ENCODE measurements at regions not wholly inside any gene's neighbourhood (a gene's known extent, or its start where the extent isn't known, plus 50 kb on each side); places are given as distances from the start of the nearest gene placed in this dataset.

DNA sequence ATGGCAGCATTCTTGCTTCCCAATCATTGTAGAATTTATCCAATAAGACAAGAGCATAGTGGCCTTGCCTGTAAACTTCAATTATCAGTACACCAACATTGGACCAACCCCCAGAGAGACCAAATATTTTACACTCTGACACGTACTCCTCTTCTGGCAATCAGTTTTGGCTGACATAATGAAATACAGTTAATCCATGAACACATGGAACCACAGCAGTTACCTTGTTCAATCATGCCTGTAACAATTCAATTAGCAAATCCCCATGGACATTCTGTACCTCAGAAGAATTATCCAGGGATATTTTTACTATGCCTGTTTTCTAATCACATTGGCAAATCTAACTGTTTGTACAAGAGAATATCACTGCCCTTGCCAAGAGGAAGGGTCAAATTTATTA is 2162.0 kb downstream of the MRPL39 start:
- Histone ChIP-seq H2BK15ac (ENCODE audit: low read length) (no peak overlapping the region), H3K4me3 (ENCODE audit: extremely low read depth in 1 of 4, insufficient read depth in 2 of 4, low read depth in 3 of 4, low read length in 4 of 4) (no peak overlapping the region), H3K9me3 (ENCODE audit: insufficient read depth in 2 of 2, low read depth in 1 of 2, low read length in 1 of 2) (no peaks in the 10 kb centered on the region), H2BK12ac (ENCODE audit: low read depth, low read length) (no peak overlapping the region), H2BK5ac (ENCODE audit: low read depth, low read length) (no peak overlapping the region), H3K14ac (ENCODE audit: insufficient read length) (no peak overlapping the region), H3K9ac (replicated peaks in 1 of 4; ENCODE audit: extremely low read depth in 1 of 4, low read depth in 3 of 4, low read length in 3 of 4) (no peak overlapping the region), H4K91ac (replicated peaks; ENCODE audit: insufficient read length, low read length) (no peak overlapping the region), H2BK20ac (ENCODE audit: low read length) (no peak overlapping the region), H4K8ac (ENCODE audit: extremely low read depth, insufficient read depth, low read length) (no peak overlapping the region), H3K4me2 (ENCODE audit: insufficient read depth in 1 of 2, low read depth in 2 of 2, low read length in 2 of 2) (no peak overlapping the region), H4K5ac (ENCODE audit: insufficient read length, low read depth, low read length) (no peak overlapping the region), H2AFZ (ENCODE audit: low read length) (no peak overlapping the region), H3K23me2 (ENCODE audit: low read depth, low read length) (peaks cover 3% of the 10 kb centered on the region; the same call in 1 of the 2 replicates), H2BK120ac (replicated peaks; ENCODE audit: low read depth, low read length) (no peak overlapping the region), H2AK5ac (ENCODE audit: low read depth, low read length) (no peak overlapping the region), H3K79me2 (ENCODE audit: control insufficient read depth in 1 of 2, insufficient read depth in 2 of 2, low read length in 2 of 2) (no peaks in the 10 kb centered on the region), H3K36me3 (ENCODE audit: control insufficient read depth in 2 of 4, insufficient read depth in 4 of 4, low read length in 3 of 4) (no peaks in the 10 kb centered on the region), H3K27me3 (replicated peaks in 1 of 4; ENCODE audit: control insufficient read depth in 3 of 4, extremely low read depth in 1 of 4, insufficient read depth in 3 of 4, low read length in 3 of 4) (no peaks in the 10 kb centered on the region), H3K27ac (ENCODE audit: low read depth, low read length) (no peak overlapping the region), H3K4me1 (replicated peaks in 1 of 4; ENCODE audit: control insufficient read depth in 3 of 4, insufficient read depth in 4 of 4, low read length in 3 of 4) (no peaks in the 10 kb centered on the region), H3K18ac (ENCODE audit: extremely low read depth, low read length) (no peak overlapping the region), H3K4ac (replicated peaks; ENCODE audit: insufficient read length, low read depth, low read length) (no peak overlapping the region), H4K20me1 (replicated peaks in 1 of 2; ENCODE audit: control insufficient read depth in 1 of 2, insufficient read depth in 2 of 2, low read length in 2 of 2) (no peaks in the 10 kb centered on the region), H3K23ac (ENCODE audit: insufficient read length) (no peak overlapping the region), H3K79me1 (ENCODE audit: low read depth, low read length) (no peaks in the 10 kb centered on the region), H3K56ac (replicated peaks; ENCODE audit: insufficient read length, low read depth, low read length) (no peak overlapping the region)
- no peak for DNase-seq (ENCODE audit: low read depth in 1 of 2, low spot score in 2 of 2)
- ChIA-PET POLR2A (ENCODE audit: partially characterized antibody) (no interaction called here), CTCF (ENCODE audit: partially characterized antibody) (no interaction called here)
- WGBS, 2 experiments (ENCODE audit: extremely low coverage in 1 of 2, insufficient coverage in 1 of 2, insufficient read length in 1 of 2, insufficient replicate concordance in 2 of 2, low coverage in 1 of 2, low lambda C conversion rate in 2 of 2, missing lambda C conversion rate in 1 of 2), result 75% methylated on average over 1 of the region's 1 CpG; no CpG with 5 or more reads in 1 of the 2 experiments
- FAIRE-seq, result no peak
- TF ChIP-seq CTBP2 (IDR thresholded peaks at IDR 0.05; ENCODE audit: borderline replicate concordance, insufficient read depth, insufficient read length, low read length), result no peak
- no peak for TF ChIP-seq TCF12 (IDR thresholded peaks at IDR 0.05; ENCODE audit: low read depth, low read length)
- TF ChIP-seq, protein P1, sequence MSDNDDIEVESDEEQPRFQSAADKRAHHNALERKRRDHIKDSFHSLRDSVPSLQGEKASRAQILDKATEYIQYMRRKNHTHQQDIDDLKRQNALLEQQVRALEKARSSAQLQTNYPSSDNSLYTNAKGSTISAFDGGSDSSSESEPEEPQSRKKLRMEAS (IDR thresholded peaks at IDR 0.05), result no peak
- no peak for TF ChIP-seq BACH1 (IDR thresholded peaks at IDR 0.05; ENCODE audit: low read length)
- no peak for TF ChIP-seq TEAD4 (IDR thresholded peaks at IDR 0.05; ENCODE audit: low read depth, low read length)
- no peak for TF ChIP-seq EZH2 (IDR thresholded peaks at IDR 0.05; ENCODE audit: low read depth, low read length, severe bottlenecking)
- TF ChIP-seq SP4 (IDR thresholded peaks at IDR 0.05; ENCODE audit: low read length), result no peak
- TF ChIP-seq RBBP5 (IDR thresholded peaks at IDR 0.05; ENCODE audit: borderline replicate concordance, low read depth, low read length), result no peak
- no peak for TF ChIP-seq SRF (IDR thresholded peaks at IDR 0.05; ENCODE audit: low read depth, low read length)
- TF ChIP-seq, protein P2, sequence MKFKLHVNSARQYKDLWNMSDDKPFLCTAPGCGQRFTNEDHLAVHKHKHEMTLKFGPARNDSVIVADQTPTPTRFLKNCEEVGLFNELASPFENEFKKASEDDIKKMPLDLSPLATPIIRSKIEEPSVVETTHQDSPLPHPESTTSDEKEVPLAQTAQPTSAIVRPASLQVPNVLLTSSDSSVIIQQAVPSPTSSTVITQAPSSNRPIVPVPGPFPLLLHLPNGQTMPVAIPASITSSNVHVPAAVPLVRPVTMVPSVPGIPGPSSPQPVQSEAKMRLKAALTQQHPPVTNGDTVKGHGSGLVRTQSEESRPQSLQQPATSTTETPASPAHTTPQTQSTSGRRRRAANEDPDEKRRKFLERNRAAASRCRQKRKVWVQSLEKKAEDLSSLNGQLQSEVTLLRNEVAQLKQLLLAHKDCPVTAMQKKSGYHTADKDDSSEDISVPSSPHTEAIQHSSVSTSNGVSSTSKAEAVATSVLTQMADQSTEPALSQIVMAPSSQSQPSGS (IDR thresholded peaks at IDR 0.05; ENCODE audit: low read length), result no peak
- TF ChIP-seq GABPA (IDR thresholded peaks at IDR 0.05; ENCODE audit: borderline replicate concordance, insufficient read depth, low read length), result no peak
- TF ChIP-seq KDM4A (IDR thresholded peaks at IDR 0.05; ENCODE audit: low read depth, low read length, severe bottlenecking), result no peak
- TF ChIP-seq POLR2AphosphoS5 (IDR thresholded peaks at IDR 0.05; ENCODE audit: low read depth, low read length), result no peak
- TF ChIP-seq JUN (IDR thresholded peaks at IDR 0.05; ENCODE audit: low read depth, low read length), result no peak
